Fibroblast of lung (primary cell): ENCODE measurements at regions not wholly inside any gene's neighbourhood (a gene's known extent, or its start where the extent isn't known, plus 50 kb on each side); places are given as distances from the start of the nearest gene placed in this dataset.

Experiments used
- DNase-seq, 2 donors: peaks; one replicate each; pipeline versions ENCODE4 v3.0.0 to v3.0.0-alpha.2; 2010; ENCODE audit warnings: low read depth in 2 of 2
- H2AFZ ChIP-seq: 2 replicates; pipeline ENCODE4 v1.5.1; 2012; ENCODE audit warnings: low read length, control low read depth, inconsistent platforms
- H3K27ac ChIP-seq: 2 replicates; pipeline ENCODE4 v1.5.1; 2011; ENCODE audit warnings: low read length, control low read depth; ENCODE audit not compliant: insufficient read depth
- H3K27me3 ChIP-seq: 2 replicates; pipeline ENCODE4 v1.5.1; 2011; ENCODE audit warnings: mild to moderate bottlenecking, low read length; ENCODE audit not compliant: control insufficient read depth, insufficient read depth
- H3K36me3 ChIP-seq: 2 replicates; pipeline ENCODE4 v1.5.1; 2011; ENCODE audit warnings: low read length; ENCODE audit not compliant: control insufficient read depth, insufficient read depth
- H3K4me1 ChIP-seq: 2 replicates; pipeline ENCODE4 v1.5.1; 2011; ENCODE audit warnings: low read length; ENCODE audit not compliant: control insufficient read depth, insufficient read depth; ENCODE audit errors: extremely low read depth
- H3K4me2 ChIP-seq: 2 replicates; pipeline ENCODE4 v1.5.1; 2011; ENCODE audit warnings: low read length, control low read depth; ENCODE audit not compliant: insufficient read depth; ENCODE audit errors: extremely low read depth
- H3K4me3 ChIP-seq, 4 experiments: fragments of 200-600 bp in 1 of 4; sonication (generic) in 1 of 4; replicated peaks in 1 of 4; 2 replicates each; pipeline ENCODE4 v1.5.1; 2011 to 2016; ENCODE audit warnings: low read length in 4 of 4, low read depth in 3 of 4, mild to moderate bottlenecking in 3 of 4, control low read depth in 2 of 4, inconsistent platforms in 1 of 4, mixed read lengths in 1 of 4; ENCODE audit not compliant: insufficient read depth in 1 of 4; ENCODE audit errors: control extremely low read depth in 1 of 4
- H3K79me2 ChIP-seq: 2 replicates; pipeline ENCODE4 v1.5.1; 2012; ENCODE audit warnings: mild to moderate bottlenecking, low read length, inconsistent platforms; ENCODE audit not compliant: control insufficient read depth, insufficient read depth
- H3K9ac ChIP-seq: 2 replicates; pipeline ENCODE4 v1.5.1; 2011; ENCODE audit warnings: mild to moderate bottlenecking, low read length, control low read depth; ENCODE audit not compliant: insufficient read depth
- H3K9me3 ChIP-seq: 2 replicates; pipeline ENCODE4 v1.5.1; 2012; ENCODE audit warnings: low read depth, low read length; ENCODE audit not compliant: control insufficient read depth, insufficient read depth
- H4K20me1 ChIP-seq: 2 replicates; pipeline ENCODE4 v1.5.1; 2011; ENCODE audit warnings: low read length; ENCODE audit not compliant: control insufficient read depth, insufficient read depth; ENCODE audit errors: extremely low read depth
- EZH2 ChIP-seq: IDR thresholded peaks from 2 replicates; pipeline ENCODE4 v1.5.1; 2012; ENCODE audit warnings: low read length, control low read depth, mild to moderate bottlenecking; ENCODE audit errors: missing control alignments
- TF ChIP-seq, protein P1 (sequence below), 2 donors: IDR thresholded peaks in 1 of 2; conservative IDR thresholded peaks in 1 of 2; 1 replicate in 1 of 2; 2 replicates in 1 of 2; pipeline ENCODE4 v1.5.1; 2011 to 2012; ENCODE audit warnings: low read length in 2 of 2, control low read depth in 1 of 2, inconsistent platforms in 1 of 2, low read depth in 1 of 2, mild to moderate bottlenecking in 1 of 2

DNA sequence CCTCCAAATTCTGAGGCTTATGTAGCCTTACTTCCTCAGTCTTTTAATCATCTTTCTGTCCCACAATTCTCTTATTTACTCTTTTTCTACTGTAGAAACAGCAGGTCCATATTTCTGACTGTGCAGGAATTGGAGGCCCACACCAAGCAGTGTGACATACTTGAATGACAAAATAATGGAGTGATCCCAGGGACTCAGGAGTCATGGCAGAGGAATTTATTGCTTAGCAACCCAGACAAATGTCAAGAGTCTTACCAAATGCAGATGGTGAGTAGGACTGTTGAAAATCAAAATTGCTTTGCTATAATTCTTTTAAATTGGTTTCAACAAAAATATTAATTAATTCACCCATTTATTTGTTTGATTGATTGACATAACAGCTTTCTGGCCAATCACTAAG, 59.9 kb downstream of the HTR1B start:
- Histone ChIP-seq H3K9me3 (no peaks in the 10 kb centered on the region), H3K9ac (no peak overlapping the region), H3K36me3 (no peaks in the 10 kb centered on the region), H3K4me3 (no peak overlapping the region), H3K4me2 (peak overlapping the region; percentile 8), H2AFZ (no peak overlapping the region), H4K20me1 (no peaks in the 10 kb centered on the region), H3K4me1 (no peaks in the 10 kb centered on the region), H3K79me2 (no peaks in the 10 kb centered on the region), H3K27ac (no peak overlapping the region), H3K27me3 (no peaks in the 10 kb centered on the region)
- TF ChIP-seq, protein P1, sequence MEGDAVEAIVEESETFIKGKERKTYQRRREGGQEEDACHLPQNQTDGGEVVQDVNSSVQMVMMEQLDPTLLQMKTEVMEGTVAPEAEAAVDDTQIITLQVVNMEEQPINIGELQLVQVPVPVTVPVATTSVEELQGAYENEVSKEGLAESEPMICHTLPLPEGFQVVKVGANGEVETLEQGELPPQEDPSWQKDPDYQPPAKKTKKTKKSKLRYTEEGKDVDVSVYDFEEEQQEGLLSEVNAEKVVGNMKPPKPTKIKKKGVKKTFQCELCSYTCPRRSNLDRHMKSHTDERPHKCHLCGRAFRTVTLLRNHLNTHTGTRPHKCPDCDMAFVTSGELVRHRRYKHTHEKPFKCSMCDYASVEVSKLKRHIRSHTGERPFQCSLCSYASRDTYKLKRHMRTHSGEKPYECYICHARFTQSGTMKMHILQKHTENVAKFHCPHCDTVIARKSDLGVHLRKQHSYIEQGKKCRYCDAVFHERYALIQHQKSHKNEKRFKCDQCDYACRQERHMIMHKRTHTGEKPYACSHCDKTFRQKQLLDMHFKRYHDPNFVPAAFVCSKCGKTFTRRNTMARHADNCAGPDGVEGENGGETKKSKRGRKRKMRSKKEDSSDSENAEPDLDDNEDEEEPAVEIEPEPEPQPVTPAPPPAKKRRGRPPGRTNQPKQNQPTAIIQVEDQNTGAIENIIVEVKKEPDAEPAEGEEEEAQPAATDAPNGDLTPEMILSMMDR (conservative IDR thresholded peaks at IDR 0.05 in 1 of 2, IDR thresholded peaks at IDR 0.05 in 1 of 2; ENCODE audit: low read depth in 1 of 2, low read length in 2 of 2): no peak
- no peak for TF ChIP-seq EZH2
- DNase-seq: peak in 1 of 2 donors; percentile 32

DNA sequence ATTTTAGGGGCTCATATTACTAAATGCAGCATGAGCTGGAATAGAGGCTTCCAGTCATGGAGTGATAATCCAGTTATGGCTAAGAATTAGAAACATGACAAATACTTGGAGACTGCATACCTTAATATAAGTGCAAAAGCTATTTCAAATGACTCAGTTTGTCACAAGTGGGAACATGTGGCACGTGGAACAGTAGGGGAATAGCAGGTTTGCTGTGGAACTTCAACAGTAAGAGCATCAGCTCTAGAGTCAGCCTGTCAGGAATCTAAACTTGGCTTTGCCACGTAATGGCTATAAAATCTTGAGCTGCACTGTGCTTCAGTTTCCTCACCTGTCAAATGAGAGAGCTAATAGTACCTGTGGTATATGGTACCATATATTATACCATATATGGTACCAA, 62.1 kb downstream of the HTR1B start:
- H3K4me3 ChIP-seq: no peak overlapping the region
- H3K9ac ChIP-seq: no peak overlapping the region
- no peaks in the 10 kb centered on the region for H3K9me3 ChIP-seq
- no peak for DNase-seq
- H3K27me3 ChIP-seq: no peaks in the 10 kb centered on the region
- H3K79me2 ChIP-seq: no peaks in the 10 kb centered on the region
- H3K4me1 ChIP-seq: no peaks in the 10 kb centered on the region
- no peaks in the 10 kb centered on the region for H3K36me3 ChIP-seq
- TF ChIP-seq, protein P1 (conservative IDR thresholded peaks at IDR 0.05 in 1 of 2, IDR thresholded peaks at IDR 0.05 in 1 of 2; ENCODE audit: low read depth in 1 of 2, low read length in 2 of 2): no peak
- no peak for TF ChIP-seq EZH2
- no peaks in the 10 kb centered on the region for H4K20me1 ChIP-seq
- H2AFZ ChIP-seq: no peak overlapping the region
- H3K27ac ChIP-seq: no peak overlapping the region
- no peak overlapping the region for H3K4me2 ChIP-seq

DNA sequence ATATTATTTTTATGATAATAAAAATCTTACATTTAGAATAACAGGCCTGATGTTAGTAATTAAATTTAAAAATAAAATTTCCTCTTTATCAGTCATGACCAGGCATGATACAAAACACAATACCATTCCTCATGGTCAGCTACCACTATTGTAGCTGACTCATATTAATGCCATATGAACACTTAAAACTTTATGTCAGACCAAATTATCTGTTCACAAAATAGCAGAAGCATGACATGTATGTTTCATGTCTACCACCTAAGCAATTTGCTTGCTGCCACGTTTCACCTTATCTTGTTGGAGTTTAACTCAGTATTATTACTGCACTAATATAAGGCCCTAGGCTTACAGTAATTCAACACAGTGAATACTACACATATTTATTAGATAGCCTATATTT, 65.7 kb downstream of the HTR1B start:
- H4K20me1 ChIP-seq: no peaks in the 10 kb centered on the region
- no peaks in the 10 kb centered on the region for H3K27me3 ChIP-seq
- no peak overlapping the region for H3K4me2 ChIP-seq
- no peaks in the 10 kb centered on the region for H3K36me3 ChIP-seq
- no peaks in the 10 kb centered on the region for H3K79me2 ChIP-seq
- no peak overlapping the region for H3K27ac ChIP-seq
- no peaks in the 10 kb centered on the region for H3K9me3 ChIP-seq
- TF ChIP-seq EZH2: no peak
- TF ChIP-seq, protein P1 (conservative IDR thresholded peaks at IDR 0.05 in 1 of 2, IDR thresholded peaks at IDR 0.05 in 1 of 2; ENCODE audit: low read depth in 1 of 2, low read length in 2 of 2): no peak
- H2AFZ ChIP-seq: no peak overlapping the region
- H3K9ac ChIP-seq: no peak overlapping the region
- H3K4me1 ChIP-seq: no peaks in the 10 kb centered on the region
- no peak for DNase-seq
- H3K4me3 ChIP-seq: no peak overlapping the region
